HepG2 (cell line): ENCODE measurements at regions not wholly inside any gene's neighbourhood (a gene's known extent, or its start where the extent isn't known, plus 50 kb on each side); places are given as distances from the start of the nearest gene placed in this dataset.

Experiments used
- CTCF ChIP-seq: sonication (generic); formaldehyde crosslinking; IDR thresholded peaks from 2 replicates; pipeline ENCODE4 v1.5.0; 2020; ENCODE audit warnings: mild to moderate bottlenecking, missing genetic modification reagents, moderate library complexity
- JDP2 ChIP-seq: sonication (generic); formaldehyde crosslinking; IDR thresholded peaks from 2 replicates; pipeline ENCODE4 v1.8.1; 2022; ENCODE audit warnings: missing genetic modification reagents, borderline replicate concordance
- NFE2L2 ChIP-seq: fragments of 150-350 bp; IDR thresholded peaks from 2 replicates; pipeline ENCODE4 v1.6.1; 2014; ENCODE audit warnings: low read length

GRCh38 chrY:18909846-18910245 is 136.3 kb upstream of the HSFY2 start:
- no peak for TF ChIP-seq CTCF (CRISPR knock-in tag)
- TF ChIP-seq NFE2L2: no peak
- no peak for TF ChIP-seq JDP2
